SU-DHL-6 (cell line): ENCODE measurements at regions not wholly inside any gene's neighbourhood (a gene's known extent, or its start where the extent isn't known, plus 50 kb on each side); places are given as distances from the start of the nearest gene placed in this dataset.

Source experiments
- EZH2phosphoT487 ChIP-seq: fragments of 200-600 bp; sonication (generic), shearing (Covaris generic); conservative IDR thresholded peaks from 2 replicates; pipeline ENCODE4 v1.6.1; 2018; ENCODE audit warnings: mild to moderate bottlenecking, antibody characterized with exemption, low read length, moderate library complexity, mixed read lengths
- TF ChIP-seq, protein P1 (sequence below): fragments of 200-600 bp; sonication (generic); IDR thresholded peaks from one replicate; pipeline ENCODE4 v1.5.1; 2017; ENCODE audit warnings: antibody characterized with exemption, mild to moderate bottlenecking, low read length, moderate library complexity; ENCODE audit not compliant: insufficient read depth, poor library complexity, severe bottlenecking

DNA sequence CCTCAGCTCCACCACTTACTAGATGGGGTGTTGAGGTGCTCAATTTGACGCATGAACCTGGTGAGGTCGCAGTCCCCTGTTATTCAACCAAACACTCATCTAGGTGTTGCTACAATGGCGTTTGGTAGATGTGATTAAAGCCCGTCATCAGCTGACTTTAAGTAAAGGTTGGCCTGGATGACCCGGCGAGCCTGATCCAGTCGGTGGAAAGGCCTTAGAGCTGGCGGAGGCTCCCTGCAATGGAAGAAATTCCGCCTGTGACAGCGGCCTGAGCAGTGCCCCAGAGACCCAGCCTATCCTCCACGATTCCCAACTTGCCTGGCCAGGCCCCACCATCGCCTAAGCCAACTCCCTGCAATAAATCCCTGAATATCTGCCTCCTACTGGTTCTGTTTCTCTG, 171.4 kb downstream of the BMP7 start:
- TF ChIP-seq, protein P1, sequence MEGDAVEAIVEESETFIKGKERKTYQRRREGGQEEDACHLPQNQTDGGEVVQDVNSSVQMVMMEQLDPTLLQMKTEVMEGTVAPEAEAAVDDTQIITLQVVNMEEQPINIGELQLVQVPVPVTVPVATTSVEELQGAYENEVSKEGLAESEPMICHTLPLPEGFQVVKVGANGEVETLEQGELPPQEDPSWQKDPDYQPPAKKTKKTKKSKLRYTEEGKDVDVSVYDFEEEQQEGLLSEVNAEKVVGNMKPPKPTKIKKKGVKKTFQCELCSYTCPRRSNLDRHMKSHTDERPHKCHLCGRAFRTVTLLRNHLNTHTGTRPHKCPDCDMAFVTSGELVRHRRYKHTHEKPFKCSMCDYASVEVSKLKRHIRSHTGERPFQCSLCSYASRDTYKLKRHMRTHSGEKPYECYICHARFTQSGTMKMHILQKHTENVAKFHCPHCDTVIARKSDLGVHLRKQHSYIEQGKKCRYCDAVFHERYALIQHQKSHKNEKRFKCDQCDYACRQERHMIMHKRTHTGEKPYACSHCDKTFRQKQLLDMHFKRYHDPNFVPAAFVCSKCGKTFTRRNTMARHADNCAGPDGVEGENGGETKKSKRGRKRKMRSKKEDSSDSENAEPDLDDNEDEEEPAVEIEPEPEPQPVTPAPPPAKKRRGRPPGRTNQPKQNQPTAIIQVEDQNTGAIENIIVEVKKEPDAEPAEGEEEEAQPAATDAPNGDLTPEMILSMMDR, result no peak
- no peak for TF ChIP-seq EZH2phosphoT487
